Activated CD8-positive, alpha-beta T cell treated with anti-CD3 and anti-CD28 coated beads for 36 hours (primary cell): ENCODE measurements at regions not wholly inside any gene's neighbourhood (a gene's known extent, or its start where the extent isn't known, plus 50 kb on each side); places are given as distances from the start of the nearest gene placed in this dataset.

ENCODE experiments used
- ATAC-seq: fragments of 200-7000 bp; cut with Tn5 transposase; one replicate; pipeline ENCODE4 v1.10.0; 2021; ENCODE audit warnings: mild to moderate bottlenecking, moderate library complexity
- CTCF ChIA-PET: fragments of 350-600 bp; sonication (Branson Sonifier 250); formaldehyde crosslinking; loops from one replicate; lab custom pipeline; 2021; ENCODE audit warnings: antibody characterized with exemption; lab: Charles Lee
- POLR2A ChIA-PET: fragments of 350-600 bp; sonication (Branson Sonifier 250); formaldehyde crosslinking; loops from one replicate; lab custom pipeline; 2021; ENCODE audit warnings: antibody characterized with exemption; lab: Charles Lee
- DNase-seq: peaks from one replicate; pipeline ENCODE4 v3.0.0-alpha.2; 2020
- H3K27ac Mint-ChIP-seq: one replicate; pipeline ENCODE4 v1.8.0; 2021; ENCODE audit warnings: mild to moderate bottlenecking, mixed read lengths
- H3K27me3 Mint-ChIP-seq: one replicate; pipeline ENCODE4 v1.8.0; 2021; ENCODE audit warnings: mixed read lengths
- H3K36me3 Mint-ChIP-seq: one replicate; pipeline ENCODE4 v1.8.0; 2021; ENCODE audit warnings: low read depth, mixed read lengths
- H3K4me1 Mint-ChIP-seq: one replicate; pipeline ENCODE4 v1.8.0; 2021; ENCODE audit warnings: low read depth, mixed read lengths
- H3K4me3 Mint-ChIP-seq: one replicate; pipeline ENCODE4 v1.8.0; 2021; ENCODE audit warnings: mild to moderate bottlenecking, moderate library complexity, mixed read lengths
- H3K9me3 Mint-ChIP-seq: one replicate; pipeline ENCODE4 v1.8.0; 2021; ENCODE audit warnings: mixed read lengths
- intact Hi-C: fragments of 100-400 bp; cut with micrococcal nuclease; formaldehyde crosslinking; loops from one replicate; pipeline ENCODE4 v1.10.0; 2022
- TF ChIP-seq, protein P1 (sequence below): fragments of 200-600 bp; IDR thresholded peaks from one replicate; pipeline ENCODE4 v1.8.0; 2022; ENCODE audit warnings: antibody characterized with exemption, mild to moderate bottlenecking

DNA sequence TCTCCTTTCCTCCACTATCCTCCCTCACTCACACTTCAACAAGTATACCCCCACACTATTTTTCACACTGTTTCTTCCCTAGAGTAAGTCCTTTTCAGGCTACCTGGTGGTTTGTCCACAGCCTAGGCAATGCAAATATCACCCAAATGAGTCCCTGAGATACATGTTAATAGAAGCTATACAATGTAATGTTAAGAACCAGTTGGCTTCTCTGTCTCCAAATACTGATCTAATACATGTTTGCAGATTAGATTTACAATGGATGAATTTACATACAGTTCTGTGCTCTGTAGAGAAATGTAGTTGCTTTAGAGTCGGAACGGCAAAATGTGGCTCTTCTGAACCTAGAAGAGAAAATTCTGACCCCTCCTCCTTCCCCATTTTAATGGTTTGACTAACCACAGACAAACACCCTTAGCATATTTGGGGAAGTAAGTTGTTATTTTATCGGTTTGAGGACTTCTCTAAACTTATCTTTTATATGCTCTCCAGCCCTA is 63.6 kb upstream of the MBNL1 start:
- DNase-seq (no peak), ATAC-seq (peak; percentile 6)
- ChIA-PET POLR2A (interaction anchor here (0.7 to 10.4 kb wide), 8 partner anchors 9 to 97 kb away, joined by 3 to 89 read pairs (median 4); partner anchors contain the start of gene MBNL1), CTCF (interaction anchor here (1.0 to 2.5 kb wide), 5 partner anchors 14 to 32 kb away, joined by 3 to 11 read pairs (median 3); no protein-coding TSS in a partner anchor)
- Mint-ChIP-seq H3K4me1 (peaks cover 59% of the 10 kb centered on the region), H3K27me3 (no peaks in the 10 kb centered on the region), H3K36me3 (peaks cover 17% of the 10 kb centered on the region), H3K9me3 (peaks cover 12% of the 10 kb centered on the region), H3K27ac (peak overlapping the region; percentile 90), H3K4me3 (peak overlapping the region; percentile 78)
- intact Hi-C loops: loop anchor here (5.0 kb wide), 1 partner anchor 37 kb away; no protein-coding TSS in a partner anchor
- TF ChIP-seq, protein P1, sequence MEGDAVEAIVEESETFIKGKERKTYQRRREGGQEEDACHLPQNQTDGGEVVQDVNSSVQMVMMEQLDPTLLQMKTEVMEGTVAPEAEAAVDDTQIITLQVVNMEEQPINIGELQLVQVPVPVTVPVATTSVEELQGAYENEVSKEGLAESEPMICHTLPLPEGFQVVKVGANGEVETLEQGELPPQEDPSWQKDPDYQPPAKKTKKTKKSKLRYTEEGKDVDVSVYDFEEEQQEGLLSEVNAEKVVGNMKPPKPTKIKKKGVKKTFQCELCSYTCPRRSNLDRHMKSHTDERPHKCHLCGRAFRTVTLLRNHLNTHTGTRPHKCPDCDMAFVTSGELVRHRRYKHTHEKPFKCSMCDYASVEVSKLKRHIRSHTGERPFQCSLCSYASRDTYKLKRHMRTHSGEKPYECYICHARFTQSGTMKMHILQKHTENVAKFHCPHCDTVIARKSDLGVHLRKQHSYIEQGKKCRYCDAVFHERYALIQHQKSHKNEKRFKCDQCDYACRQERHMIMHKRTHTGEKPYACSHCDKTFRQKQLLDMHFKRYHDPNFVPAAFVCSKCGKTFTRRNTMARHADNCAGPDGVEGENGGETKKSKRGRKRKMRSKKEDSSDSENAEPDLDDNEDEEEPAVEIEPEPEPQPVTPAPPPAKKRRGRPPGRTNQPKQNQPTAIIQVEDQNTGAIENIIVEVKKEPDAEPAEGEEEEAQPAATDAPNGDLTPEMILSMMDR: no peak

DNA sequence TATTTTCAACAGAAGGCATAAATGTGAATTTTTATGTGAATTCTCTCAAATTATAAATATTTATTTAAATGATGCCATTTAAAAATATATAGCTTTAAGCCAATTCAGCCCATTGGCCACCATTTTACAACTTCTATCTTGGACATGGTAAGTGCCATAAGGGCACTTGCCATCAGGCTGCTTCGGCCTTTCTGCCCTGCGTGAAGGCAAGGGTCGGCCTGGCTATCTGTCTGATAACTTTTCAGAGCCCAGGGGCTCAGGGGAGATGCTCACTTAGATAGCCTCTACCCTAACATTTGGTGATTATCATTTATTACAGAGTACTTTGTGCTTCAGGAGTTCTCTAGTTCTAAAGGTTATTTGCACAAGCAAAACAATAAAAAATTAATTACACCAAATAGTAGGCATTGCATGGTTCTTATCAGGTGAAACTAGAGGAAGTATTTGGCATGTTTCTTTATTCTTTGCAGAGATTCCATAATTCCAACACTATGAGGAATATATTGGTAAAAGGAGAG is 62.4 kb upstream of the MBNL1 start:
- POLR2A ChIA-PET: no interaction called here
- Mint-ChIP-seq H3K36me3 (peaks cover 17% of the 10 kb centered on the region), H3K27me3 (no peaks in the 10 kb centered on the region), H3K9me3 (peaks cover 12% of the 10 kb centered on the region), H3K4me3 (peak overlapping the region; percentile 78), H3K4me1 (peaks cover 63% of the 10 kb centered on the region), H3K27ac (no peak overlapping the region)
- no peak for ATAC-seq
- intact Hi-C loops: loop anchor here (5.0 kb wide), 1 partner anchor 36 kb away; no protein-coding TSS in a partner anchor
- no peak for DNase-seq
- CTCF ChIA-PET: interaction anchor here (1.3 to 1.4 kb wide), 2 partner anchors 8 to 30 kb away, joined by 3 read pairs; no protein-coding TSS in a partner anchor
- TF ChIP-seq, protein P1: no peak

DNA sequence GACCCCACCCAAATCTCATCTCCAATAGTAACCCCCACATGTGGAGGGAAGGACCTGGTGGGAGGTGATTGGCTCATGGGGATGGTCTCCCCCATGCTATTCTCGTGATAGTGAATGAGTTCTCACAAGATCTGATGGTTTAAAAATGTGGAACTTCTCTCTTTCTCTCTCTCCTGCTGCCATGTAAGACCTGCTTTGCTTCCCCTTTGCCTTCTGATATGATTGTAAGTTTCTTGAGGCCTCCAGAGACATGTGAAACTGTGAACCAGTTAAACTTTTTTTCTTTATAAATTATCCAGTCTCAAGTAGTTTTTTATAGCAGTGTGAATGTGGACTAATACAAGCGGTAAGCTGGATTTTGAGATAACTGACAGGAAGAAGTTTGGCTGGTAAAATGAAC is 60.3 kb upstream of the MBNL1 start:
- DNase-seq (no peak), ATAC-seq (no peak)
- H3K36me3 Mint-ChIP-seq: peaks cover 17% of the 10 kb centered on the region
- H3K4me3 Mint-ChIP-seq: no peak overlapping the region
- peak overlapping the region; percentile 61 for H3K27ac Mint-ChIP-seq
- intact Hi-C loops: loop anchor here (5.0 kb wide), 1 partner anchor 34 kb away; no protein-coding TSS in a partner anchor
- TF ChIP-seq, protein P1: no peak
- CTCF ChIA-PET: interaction anchor here (0.7 to 1.4 kb wide), 4 partner anchors 10 to 51 kb away, joined by 3 to 4 read pairs (median 3); no protein-coding TSS in a partner anchor
- H3K4me1 Mint-ChIP-seq: peaks cover 66% of the 10 kb centered on the region
- H3K27me3 Mint-ChIP-seq: no peaks in the 10 kb centered on the region
- H3K9me3 Mint-ChIP-seq: peaks cover 12% of the 10 kb centered on the region
- POLR2A ChIA-PET: interaction anchor here (1.2 to 3.1 kb wide), 5 partner anchors 9 to 77 kb away, joined by 3 to 16 read pairs (median 4); partner anchors contain the start of gene MBNL1

DNA sequence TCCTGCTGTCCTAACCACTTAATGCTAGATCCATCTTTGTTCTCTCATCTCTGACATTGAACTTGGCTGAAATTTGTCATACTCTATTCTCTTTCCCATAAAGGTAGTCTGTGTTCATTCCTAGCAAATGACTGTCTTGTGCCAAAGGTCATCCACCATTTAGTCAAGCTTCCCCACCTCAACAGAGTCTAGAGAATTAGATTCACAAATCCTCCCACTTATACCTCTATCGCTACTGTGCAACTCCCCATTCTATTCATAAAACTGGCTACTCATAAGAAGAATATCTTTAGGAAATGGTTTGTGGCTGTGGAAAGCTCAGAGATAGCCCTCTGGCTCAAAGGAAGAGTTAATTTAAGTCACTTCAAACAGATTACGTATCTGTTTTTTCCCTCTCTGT is 59.7 kb upstream of the MBNL1 start:
- Mint-ChIP-seq H3K27ac (peak overlapping the region; percentile 61), H3K36me3 (peaks cover 17% of the 10 kb centered on the region), H3K4me3 (no peak overlapping the region), H3K27me3 (no peaks in the 10 kb centered on the region), H3K9me3 (peaks cover 12% of the 10 kb centered on the region), H3K4me1 (peaks cover 71% of the 10 kb centered on the region)
- CTCF ChIA-PET: interaction anchor here (0.7 to 1.9 kb wide), 6 partner anchors 9 to 50 kb away, joined by 3 to 8 read pairs (median 4); no protein-coding TSS in a partner anchor
- POLR2A ChIA-PET: interaction anchor here (0.7 to 3.1 kb wide), 8 partner anchors 9 to 76 kb away, joined by 3 to 16 read pairs (median 4); partner anchors contain the start of gene MBNL1
- intact Hi-C loops: loop anchor here (5.0 kb wide), 1 partner anchor 33 kb away; no protein-coding TSS in a partner anchor
- TF ChIP-seq, protein P1: no peak
- peak; percentile 12 for DNase-seq
- ATAC-seq: peak; percentile 71
